ENCODE measurements at regions not wholly inside any gene's neighbourhood (a gene's known extent, or its start where the extent isn't known, plus 50 kb on each side); places are given as distances from the start of the nearest gene placed in this dataset.

DNA sequence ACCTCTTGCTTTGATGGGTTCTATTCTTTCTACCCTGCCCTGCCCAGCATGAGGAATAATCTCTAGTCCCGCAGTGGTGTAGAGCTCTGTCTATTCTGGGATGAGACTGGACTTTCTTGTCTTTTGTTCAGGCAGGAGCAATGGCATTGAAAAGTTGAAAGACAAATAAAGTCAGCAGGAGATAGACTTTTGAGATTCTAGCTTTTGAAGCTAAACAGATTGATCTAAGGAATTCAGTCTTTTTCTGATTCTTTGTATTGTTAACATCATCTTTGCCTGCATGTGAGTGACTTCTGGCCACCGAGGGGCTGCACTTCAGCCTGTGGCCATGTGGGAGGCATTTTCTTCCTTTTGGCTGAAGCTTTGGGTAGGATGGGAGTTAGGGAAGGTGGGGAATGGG is 132.4 kb downstream of the MRPL57 start:
- no peak for TF ChIP-seq CTCF (IDR thresholded peaks at IDR 0.05)
- no peak for TF ChIP-seq POLR2A (IDR thresholded peaks at IDR 0.05)
